ENCODE measurements at regions not wholly inside any gene's neighbourhood (a gene's known extent, or its start where the extent isn't known, plus 50 kb on each side); places are given as distances from the start of the nearest gene placed in this dataset.
A peak's percentile ranks its signal among the peaks of the same experiment; 100 is the strongest.

- H3K9me3 ChIP-seq (replicated peaks; ENCODE audit: low read length) = no peaks in the 10 kb centered on the region
- no peaks in the 10 kb centered on the region for H3K27me3 ChIP-seq (ENCODE audit: control insufficient read depth, insufficient read depth, low read length)
- H3K36me3 ChIP-seq (ENCODE audit: insufficient read depth, low read length) = no peaks in the 10 kb centered on the region
- H3K4me3 ChIP-seq (ENCODE audit: low read length) = no peak overlapping the region
- H3K4me1 ChIP-seq (ENCODE audit: control insufficient read depth, insufficient read depth, low read length) = peaks cover 25% of the 10 kb centered on the region
- H3K9ac ChIP-seq (ENCODE audit: low read depth, low read length) = no peak overlapping the region
- no peak overlapping the region for H3K4me2 ChIP-seq (ENCODE audit: low read length)
These were observed 70.6 kb upstream of the AKR1E2 start for GRCh38 chr10:4755286-4755989.

- Histone ChIP-seq H3K27me3 (ENCODE audit: control insufficient read depth, insufficient read depth, low read length) (no peaks in the 10 kb centered on the region), H3K9me3 (replicated peaks; ENCODE audit: low read length) (no peaks in the 10 kb centered on the region), H3K4me2 (ENCODE audit: low read length) (no peak overlapping the region), H3K36me3 (ENCODE audit: insufficient read depth, low read length) (no peaks in the 10 kb centered on the region), H3K9ac (ENCODE audit: low read depth, low read length) (no peak overlapping the region), H3K4me3 (ENCODE audit: low read length) (no peak overlapping the region), H3K4me1 (ENCODE audit: control insufficient read depth, insufficient read depth, low read length) (peaks cover 21% of the 10 kb centered on the region)
These were observed 71.9 kb upstream of the AKR1E2 start for GRCh38 chr10:4754143-4754542.

GRCh38 chr10:4751211-4751610 is 74.8 kb upstream of the AKR1E2 start:
- H3K9me3 ChIP-seq (replicated peaks; ENCODE audit: low read length) = no peaks in the 10 kb centered on the region
- H3K4me2 ChIP-seq (ENCODE audit: low read length) = no peak overlapping the region
- no peak overlapping the region for H3K4me3 ChIP-seq (ENCODE audit: low read length)

GRCh38 chr10:4749271-4749574 is 76.8 kb upstream of the AKR1E2 start:
- H3K9me3 ChIP-seq (replicated peaks; ENCODE audit: low read length) = no peaks in the 10 kb centered on the region
- no peak overlapping the region for H3K4me3 ChIP-seq (ENCODE audit: low read length)
- no peak overlapping the region for H3K9ac ChIP-seq (ENCODE audit: low read depth, low read length)
- no peaks in the 10 kb centered on the region for H3K27me3 ChIP-seq (ENCODE audit: control insufficient read depth, insufficient read depth, low read length)
- no peaks in the 10 kb centered on the region for H3K36me3 ChIP-seq (ENCODE audit: insufficient read depth, low read length)
- no peak overlapping the region for H3K4me2 ChIP-seq (ENCODE audit: low read length)
- no peaks in the 10 kb centered on the region for H3K4me1 ChIP-seq (ENCODE audit: control insufficient read depth, insufficient read depth, low read length)

More at GRCh38 chr10:4751211-4751610, 74.8 kb upstream of the AKR1E2 start:
- no peaks in the 10 kb centered on the region for H3K27me3 ChIP-seq (ENCODE audit: control insufficient read depth, insufficient read depth, low read length)
- H3K4me1 ChIP-seq (ENCODE audit: control insufficient read depth, insufficient read depth, low read length) = peaks cover 4% of the 10 kb centered on the region
- H3K9ac ChIP-seq (ENCODE audit: low read depth, low read length) = no peak overlapping the region
- no peaks in the 10 kb centered on the region for H3K36me3 ChIP-seq (ENCODE audit: insufficient read depth, low read length)

- no peaks in the 10 kb centered on the region for H3K9me3 ChIP-seq (replicated peaks; ENCODE audit: low read length)
- H3K4me2 ChIP-seq (ENCODE audit: low read length) = no peak overlapping the region
- H3K4me3 ChIP-seq (ENCODE audit: low read length) = no peak overlapping the region
- no peaks in the 10 kb centered on the region for H3K4me1 ChIP-seq (ENCODE audit: control insufficient read depth, insufficient read depth, low read length)
- no peaks in the 10 kb centered on the region for H3K27me3 ChIP-seq (ENCODE audit: control insufficient read depth, insufficient read depth, low read length)
- H3K36me3 ChIP-seq (ENCODE audit: insufficient read depth, low read length) = no peaks in the 10 kb centered on the region
- no peak overlapping the region for H3K9ac ChIP-seq (ENCODE audit: low read depth, low read length)
These were observed 77.3 kb upstream of the AKR1E2 start for GRCh38 chr10:4748491-4749270.

- Histone ChIP-seq H3K9ac (ENCODE audit: low read depth, low read length) (no peak overlapping the region), H3K36me3 (ENCODE audit: insufficient read depth, low read length) (no peaks in the 10 kb centered on the region), H3K4me3 (ENCODE audit: low read length) (no peak overlapping the region), H3K4me1 (ENCODE audit: control insufficient read depth, insufficient read depth, low read length) (peaks cover 11% of the 10 kb centered on the region), H3K9me3 (replicated peaks; ENCODE audit: low read length) (no peaks in the 10 kb centered on the region), H3K4me2 (ENCODE audit: low read length) (no peak overlapping the region), H3K27me3 (ENCODE audit: control insufficient read depth, insufficient read depth, low read length) (no peaks in the 10 kb centered on the region)
These were observed 83.8 kb upstream of the AKR1E2 start for GRCh38 chr10:4742217-4742616.

GRCh38 chr10:4740471-4740870 is 85.5 kb upstream of the AKR1E2 start:
- H3K4me1 ChIP-seq (ENCODE audit: control insufficient read depth, insufficient read depth, low read length) = peaks cover 11% of the 10 kb centered on the region
- H3K4me2 ChIP-seq (ENCODE audit: low read length) = peak overlapping the region; percentile 18
- no peaks in the 10 kb centered on the region for H3K36me3 ChIP-seq (ENCODE audit: insufficient read depth, low read length)
- no peak overlapping the region for H3K9ac ChIP-seq (ENCODE audit: low read depth, low read length)
- H3K27me3 ChIP-seq (ENCODE audit: control insufficient read depth, insufficient read depth, low read length) = no peaks in the 10 kb centered on the region
- no peaks in the 10 kb centered on the region for H3K9me3 ChIP-seq (replicated peaks; ENCODE audit: low read length)
- H3K4me3 ChIP-seq (ENCODE audit: low read length) = no peak overlapping the region

- H3K4me1 ChIP-seq (ENCODE audit: control insufficient read depth, insufficient read depth, low read length) = peaks cover 11% of the 10 kb centered on the region
- H3K27me3 ChIP-seq (ENCODE audit: control insufficient read depth, insufficient read depth, low read length) = no peaks in the 10 kb centered on the region
- H3K4me3 ChIP-seq (ENCODE audit: low read length) = no peak overlapping the region
- H3K9me3 ChIP-seq (replicated peaks; ENCODE audit: low read length) = no peaks in the 10 kb centered on the region
- no peaks in the 10 kb centered on the region for H3K36me3 ChIP-seq (ENCODE audit: insufficient read depth, low read length)
- H3K4me2 ChIP-seq (ENCODE audit: low read length) = no peak overlapping the region
- H3K9ac ChIP-seq (ENCODE audit: low read depth, low read length) = no peak overlapping the region
These were observed 89.4 kb upstream of the AKR1E2 start for GRCh38 chr10:4736608-4737007.

- Histone ChIP-seq H3K36me3 (ENCODE audit: insufficient read depth, low read length) (no peaks in the 10 kb centered on the region), H3K9me3 (replicated peaks; ENCODE audit: low read length) (no peaks in the 10 kb centered on the region), H3K27me3 (ENCODE audit: control insufficient read depth, insufficient read depth, low read length) (no peaks in the 10 kb centered on the region), H3K4me2 (ENCODE audit: low read length) (no peak overlapping the region), H3K4me3 (ENCODE audit: low read length) (no peak overlapping the region), H3K4me1 (ENCODE audit: control insufficient read depth, insufficient read depth, low read length) (peaks cover 11% of the 10 kb centered on the region), H3K9ac (ENCODE audit: low read depth, low read length) (no peak overlapping the region)
These were observed 89.8 kb upstream of the AKR1E2 start for GRCh38 chr10:4736183-4736582.

GRCh38 chr10:4733843-4734224 is 92.2 kb upstream of the AKR1E2 start:
- Histone ChIP-seq H3K9ac (ENCODE audit: low read depth, low read length) (no peak overlapping the region), H3K4me2 (ENCODE audit: low read length) (no peak overlapping the region), H3K4me3 (ENCODE audit: low read length) (no peak overlapping the region), H3K9me3 (replicated peaks; ENCODE audit: low read length) (no peaks in the 10 kb centered on the region), H3K4me1 (ENCODE audit: control insufficient read depth, insufficient read depth, low read length) (no peaks in the 10 kb centered on the region), H3K27me3 (ENCODE audit: control insufficient read depth, insufficient read depth, low read length) (no peaks in the 10 kb centered on the region), H3K36me3 (ENCODE audit: insufficient read depth, low read length) (no peaks in the 10 kb centered on the region)

GRCh38 chr10:4733150-4733842 is 92.7 kb upstream of the AKR1E2 start:
- no peak overlapping the region for H3K4me3 ChIP-seq (ENCODE audit: low read length)
- H3K9ac ChIP-seq (ENCODE audit: low read depth, low read length) = no peak overlapping the region
- no peaks in the 10 kb centered on the region for H3K36me3 ChIP-seq (ENCODE audit: insufficient read depth, low read length)
- no peaks in the 10 kb centered on the region for H3K9me3 ChIP-seq (replicated peaks; ENCODE audit: low read length)
- no peaks in the 10 kb centered on the region for H3K27me3 ChIP-seq (ENCODE audit: control insufficient read depth, insufficient read depth, low read length)
- no peaks in the 10 kb centered on the region for H3K4me1 ChIP-seq (ENCODE audit: control insufficient read depth, insufficient read depth, low read length)
- no peak overlapping the region for H3K4me2 ChIP-seq (ENCODE audit: low read length)

Measured in skeletal muscle satellite cell (primary cell).